ENCODE measurements at regions not wholly inside any gene's neighbourhood (a gene's known extent, or its start where the extent isn't known, plus 50 kb on each side); places are given as distances from the start of the nearest gene placed in this dataset.

GRCh38 chr7:130982651-130983050, 248.6 kb upstream of the KLF14 start:
- TF ChIP-seq, protein P1, sequence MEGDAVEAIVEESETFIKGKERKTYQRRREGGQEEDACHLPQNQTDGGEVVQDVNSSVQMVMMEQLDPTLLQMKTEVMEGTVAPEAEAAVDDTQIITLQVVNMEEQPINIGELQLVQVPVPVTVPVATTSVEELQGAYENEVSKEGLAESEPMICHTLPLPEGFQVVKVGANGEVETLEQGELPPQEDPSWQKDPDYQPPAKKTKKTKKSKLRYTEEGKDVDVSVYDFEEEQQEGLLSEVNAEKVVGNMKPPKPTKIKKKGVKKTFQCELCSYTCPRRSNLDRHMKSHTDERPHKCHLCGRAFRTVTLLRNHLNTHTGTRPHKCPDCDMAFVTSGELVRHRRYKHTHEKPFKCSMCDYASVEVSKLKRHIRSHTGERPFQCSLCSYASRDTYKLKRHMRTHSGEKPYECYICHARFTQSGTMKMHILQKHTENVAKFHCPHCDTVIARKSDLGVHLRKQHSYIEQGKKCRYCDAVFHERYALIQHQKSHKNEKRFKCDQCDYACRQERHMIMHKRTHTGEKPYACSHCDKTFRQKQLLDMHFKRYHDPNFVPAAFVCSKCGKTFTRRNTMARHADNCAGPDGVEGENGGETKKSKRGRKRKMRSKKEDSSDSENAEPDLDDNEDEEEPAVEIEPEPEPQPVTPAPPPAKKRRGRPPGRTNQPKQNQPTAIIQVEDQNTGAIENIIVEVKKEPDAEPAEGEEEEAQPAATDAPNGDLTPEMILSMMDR (IDR thresholded peaks at IDR 0.05; ENCODE audit: extremely low read depth, low read depth, low read length), result no peak
- Histone ChIP-seq H3K9me3 (ENCODE audit: low read depth, low read length) (no peaks in the 10 kb centered on the region), H3K27me3 (ENCODE audit: insufficient read depth, low read length) (no peaks in the 10 kb centered on the region), H2AFZ (ENCODE audit: low read length) (no peak overlapping the region), H3K79me2 (ENCODE audit: insufficient read depth, low read length) (peaks cover 82% of the 10 kb centered on the region), H4K20me1 (ENCODE audit: insufficient read depth, low read length) (peaks cover 23% of the 10 kb centered on the region), H3K4me1 (ENCODE audit: insufficient read depth, low read length) (no peaks in the 10 kb centered on the region), H3K4me3 (ENCODE audit: insufficient read depth, low read length) (no peak overlapping the region), H3K27ac (ENCODE audit: low read depth, low read length) (no peak overlapping the region), H3K4me2 (ENCODE audit: insufficient read depth, low read length) (no peak overlapping the region), H3K36me3 (ENCODE audit: insufficient read depth, low read length) (peaks cover 12% of the 10 kb centered on the region)
- no peak for DNase-seq (ENCODE audit: insufficient read length, low spot score, missing footprints)

DNA sequence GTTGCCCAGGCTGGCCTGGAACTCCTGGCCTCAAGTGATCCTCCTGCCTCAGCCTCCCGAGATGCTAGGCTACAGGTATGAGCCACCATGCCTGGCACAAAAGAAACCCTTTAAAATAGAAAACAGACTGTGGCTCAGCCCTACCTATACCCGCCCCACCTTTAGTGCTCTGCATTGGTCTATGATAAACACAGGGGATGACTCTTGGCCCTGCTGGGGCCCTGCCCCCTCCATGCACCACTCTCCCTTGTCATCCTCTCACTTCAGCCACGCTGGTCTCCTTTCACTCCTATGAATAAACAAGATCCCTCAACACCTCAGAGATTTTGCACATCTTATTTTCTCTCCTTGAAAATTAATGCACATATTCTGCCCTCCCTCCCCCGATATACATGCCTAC, 251.4 kb upstream of the KLF14 start:
- TF ChIP-seq, protein P1 (IDR thresholded peaks at IDR 0.05; ENCODE audit: extremely low read depth, low read depth, low read length), result no peak
- Histone ChIP-seq H3K4me1 (ENCODE audit: insufficient read depth, low read length) (no peaks in the 10 kb centered on the region), H3K27ac (ENCODE audit: low read depth, low read length) (peak overlapping the region; percentile 31)

DNA sequence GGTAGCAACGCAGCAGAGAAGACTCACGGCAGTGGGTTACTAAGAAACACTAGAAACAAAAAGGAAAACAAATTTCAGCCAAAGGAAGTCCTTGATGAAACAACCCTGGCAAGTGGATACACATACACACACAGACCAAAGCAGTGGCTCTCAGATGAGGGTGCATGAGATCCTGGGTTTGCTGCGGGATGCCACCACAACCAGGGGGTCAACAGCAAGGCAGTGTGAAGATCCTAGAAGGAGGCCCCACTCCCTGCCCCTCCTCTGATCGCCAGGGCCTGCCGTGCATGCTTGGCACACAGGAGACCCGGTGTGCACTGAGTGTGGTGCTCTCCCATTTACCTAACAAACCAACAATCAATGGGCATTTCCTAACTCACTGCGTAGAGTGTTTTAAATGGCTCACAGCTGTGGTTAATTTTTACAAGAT, 252.3 kb upstream of the KLF14 start:
- Histone ChIP-seq H3K4me1 (ENCODE audit: insufficient read depth, low read length) (no peaks in the 10 kb centered on the region), H2AFZ (ENCODE audit: low read length) (no peak overlapping the region), H3K4me2 (ENCODE audit: insufficient read depth, low read length) (no peak overlapping the region), H3K4me3 (ENCODE audit: insufficient read depth, low read length) (no peak overlapping the region), H3K79me2 (ENCODE audit: insufficient read depth, low read length) (peaks cover 86% of the 10 kb centered on the region), H4K20me1 (ENCODE audit: insufficient read depth, low read length) (peaks cover 25% of the 10 kb centered on the region), H3K36me3 (ENCODE audit: insufficient read depth, low read length) (peaks cover 11% of the 10 kb centered on the region), H3K27me3 (ENCODE audit: insufficient read depth, low read length) (no peaks in the 10 kb centered on the region), H3K9me3 (ENCODE audit: low read depth, low read length) (no peaks in the 10 kb centered on the region), H3K27ac (ENCODE audit: low read depth, low read length) (peak overlapping the region; percentile 0)
- no peak for DNase-seq (ENCODE audit: insufficient read length, low spot score, missing footprints)
- TF ChIP-seq, protein P1 (IDR thresholded peaks at IDR 0.05; ENCODE audit: extremely low read depth, low read depth, low read length), result no peak

More for the DNA sequence above, 251.4 kb upstream of the KLF14 start:
- Histone ChIP-seq H3K36me3 (ENCODE audit: insufficient read depth, low read length) (peaks cover 12% of the 10 kb centered on the region), H3K9me3 (ENCODE audit: low read depth, low read length) (no peaks in the 10 kb centered on the region), H3K79me2 (ENCODE audit: insufficient read depth, low read length) (peaks cover 81% of the 10 kb centered on the region), H3K4me3 (ENCODE audit: insufficient read depth, low read length) (no peak overlapping the region), H3K4me2 (ENCODE audit: insufficient read depth, low read length) (no peak overlapping the region), H4K20me1 (ENCODE audit: insufficient read depth, low read length) (peaks cover 25% of the 10 kb centered on the region), H2AFZ (ENCODE audit: low read length) (no peak overlapping the region), H3K27me3 (ENCODE audit: insufficient read depth, low read length) (no peaks in the 10 kb centered on the region)
- DNase-seq (ENCODE audit: insufficient read length, low spot score, missing footprints), result no peak

- H3K27me3 ChIP-seq (ENCODE audit: insufficient read depth, low read length), result no peaks in the 10 kb centered on the region
- TF ChIP-seq, protein P1 (IDR thresholded peaks at IDR 0.05; ENCODE audit: extremely low read depth, low read depth, low read length), result no peak
- no peak for DNase-seq (ENCODE audit: insufficient read length, low spot score, missing footprints)
- no peak overlapping the region for H3K27ac ChIP-seq (ENCODE audit: low read depth, low read length)
- no peaks in the 10 kb centered on the region for H3K4me1 ChIP-seq (ENCODE audit: insufficient read depth, low read length)
- H2AFZ ChIP-seq (ENCODE audit: low read length), result no peak overlapping the region
- H4K20me1 ChIP-seq (ENCODE audit: insufficient read depth, low read length), result peaks cover 21% of the 10 kb centered on the region
- no peak overlapping the region for H3K4me2 ChIP-seq (ENCODE audit: insufficient read depth, low read length)
- H3K79me2 ChIP-seq (ENCODE audit: insufficient read depth, low read length), result peaks cover 86% of the 10 kb centered on the region
- no peaks in the 10 kb centered on the region for H3K9me3 ChIP-seq (ENCODE audit: low read depth, low read length)
- peaks cover 7% of the 10 kb centered on the region for H3K36me3 ChIP-seq (ENCODE audit: insufficient read depth, low read length)
- H3K4me3 ChIP-seq (ENCODE audit: insufficient read depth, low read length), result no peak overlapping the region
Measured at GRCh38 chr7:130987092-130987491, 253.1 kb upstream of the KLF14 start.
